HFFc6 (cell line): ENCODE measurements at regions not wholly inside any gene's neighbourhood (a gene's known extent, or its start where the extent isn't known, plus 50 kb on each side); places are given as distances from the start of the nearest gene placed in this dataset.
A peak's percentile ranks its signal among the peaks of the same experiment; 100 is the strongest.

ENCODE experiments used
- DNase-seq: peaks from one replicate; pipeline ENCODE4 v3.0.0-alpha.2; 2018
- H3K27ac Mint-ChIP-seq: 2 replicates; pipeline ENCODE4 v1.8.0; 2020; ENCODE audit warnings: mild to moderate bottlenecking, mixed read lengths
- H3K27me3 Mint-ChIP-seq: 2 replicates; pipeline ENCODE4 v1.8.0; 2021; ENCODE audit warnings: mild to moderate bottlenecking, moderate library complexity, mixed read lengths; ENCODE audit not compliant: insufficient read depth
- H3K36me3 Mint-ChIP-seq: 2 replicates; pipeline ENCODE4 v1.8.0; 2021; ENCODE audit warnings: low read depth, mixed read lengths
- H3K4me1 Mint-ChIP-seq: 2 replicates; pipeline ENCODE4 v1.8.0; 2020; ENCODE audit warnings: low read depth, mixed read lengths
- H3K4me3 Mint-ChIP-seq: 2 replicates; pipeline ENCODE4 v1.8.0; 2020; ENCODE audit warnings: mild to moderate bottlenecking, moderate library complexity, mixed read lengths
- H3K9me3 Mint-ChIP-seq: 2 replicates; pipeline ENCODE4 v1.8.0; 2020; ENCODE audit warnings: mild to moderate bottlenecking, mixed read lengths
- TF ChIP-seq, protein P1 (sequence below): fragments of 200-600 bp; sonication (generic); IDR thresholded peaks from 2 replicates; pipeline ENCODE4 v1.5.0; 2021; ENCODE audit warnings: antibody characterized with exemption, mild to moderate bottlenecking

DNA sequence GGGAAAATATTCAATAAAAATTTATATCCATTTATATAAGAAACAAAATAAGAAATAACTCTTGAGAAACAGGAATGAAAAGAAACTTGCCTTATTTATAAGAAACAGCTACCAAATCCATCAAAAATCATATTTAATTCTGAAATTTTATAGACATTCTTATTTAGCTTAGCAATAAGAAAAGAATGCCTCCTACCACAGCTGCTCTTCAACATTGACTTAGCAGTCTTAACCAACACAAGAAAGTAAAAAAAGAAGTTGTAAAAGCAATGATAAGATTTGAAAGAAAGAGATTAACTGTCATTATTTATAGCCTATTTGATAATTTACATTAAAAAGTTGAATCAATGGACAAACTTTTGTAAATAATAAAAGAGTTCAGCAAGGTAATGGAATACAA, 212.8 kb downstream of the ZNF365 start:
- Mint-ChIP-seq H3K27ac (no peak overlapping the region), H3K4me1 (peaks cover 65% of the 10 kb centered on the region), H3K27me3 (no peaks in the 10 kb centered on the region), H3K36me3 (peaks cover 8% of the 10 kb centered on the region; the same call in 1 of the 2 replicates), H3K4me3 (no peak overlapping the region), H3K9me3 (peaks cover 8% of the 10 kb centered on the region; the same call in 1 of the 2 replicates)
- TF ChIP-seq, protein P1, sequence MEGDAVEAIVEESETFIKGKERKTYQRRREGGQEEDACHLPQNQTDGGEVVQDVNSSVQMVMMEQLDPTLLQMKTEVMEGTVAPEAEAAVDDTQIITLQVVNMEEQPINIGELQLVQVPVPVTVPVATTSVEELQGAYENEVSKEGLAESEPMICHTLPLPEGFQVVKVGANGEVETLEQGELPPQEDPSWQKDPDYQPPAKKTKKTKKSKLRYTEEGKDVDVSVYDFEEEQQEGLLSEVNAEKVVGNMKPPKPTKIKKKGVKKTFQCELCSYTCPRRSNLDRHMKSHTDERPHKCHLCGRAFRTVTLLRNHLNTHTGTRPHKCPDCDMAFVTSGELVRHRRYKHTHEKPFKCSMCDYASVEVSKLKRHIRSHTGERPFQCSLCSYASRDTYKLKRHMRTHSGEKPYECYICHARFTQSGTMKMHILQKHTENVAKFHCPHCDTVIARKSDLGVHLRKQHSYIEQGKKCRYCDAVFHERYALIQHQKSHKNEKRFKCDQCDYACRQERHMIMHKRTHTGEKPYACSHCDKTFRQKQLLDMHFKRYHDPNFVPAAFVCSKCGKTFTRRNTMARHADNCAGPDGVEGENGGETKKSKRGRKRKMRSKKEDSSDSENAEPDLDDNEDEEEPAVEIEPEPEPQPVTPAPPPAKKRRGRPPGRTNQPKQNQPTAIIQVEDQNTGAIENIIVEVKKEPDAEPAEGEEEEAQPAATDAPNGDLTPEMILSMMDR, result no peak
- DNase-seq, result no peak

DNA sequence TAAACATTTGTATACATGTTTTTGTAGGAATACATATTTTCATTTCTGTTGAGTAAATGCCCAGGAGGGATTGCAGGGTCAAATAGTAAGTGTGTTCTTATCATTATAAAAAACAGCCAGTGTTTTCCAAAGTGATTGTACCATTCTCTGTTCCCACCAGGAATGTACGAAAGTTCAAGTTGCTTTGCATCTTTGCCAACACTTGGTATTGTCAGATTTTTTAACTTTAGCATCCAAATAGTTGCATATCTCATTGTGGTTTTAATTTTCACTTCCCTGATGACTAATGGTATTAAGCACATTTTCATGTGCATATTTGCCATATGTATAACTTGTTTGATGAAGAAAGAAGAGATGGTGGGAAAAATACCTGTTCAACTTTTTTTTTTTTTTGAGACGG, 213.9 kb downstream of the ZNF365 start:
- no peak for DNase-seq
- TF ChIP-seq, protein P1, result no peak
- Mint-ChIP-seq H3K27me3 (no peaks in the 10 kb centered on the region), H3K27ac (no peak overlapping the region), H3K36me3 (peaks cover 8% of the 10 kb centered on the region; the same call in 1 of the 2 replicates), H3K4me1 (peaks cover 54% of the 10 kb centered on the region), H3K4me3 (no peak overlapping the region), H3K9me3 (peaks cover 8% of the 10 kb centered on the region; the same call in 1 of the 2 replicates)

GRCh38 chr10:62589689-62590088, 214.8 kb upstream of the ADO start:
- TF ChIP-seq, protein P1, result no peak
- peaks cover 8% of the 10 kb centered on the region; the same call in 1 of the 2 replicates for H3K36me3 Mint-ChIP-seq
- H3K27ac Mint-ChIP-seq, result no peak overlapping the region
- no peak overlapping the region for H3K4me3 Mint-ChIP-seq
- peaks cover 46% of the 10 kb centered on the region for H3K4me1 Mint-ChIP-seq
- no peak for DNase-seq
- no peaks in the 10 kb centered on the region for H3K27me3 Mint-ChIP-seq
- H3K9me3 Mint-ChIP-seq, result peaks cover 8% of the 10 kb centered on the region; the same call in 1 of the 2 replicates

DNA sequence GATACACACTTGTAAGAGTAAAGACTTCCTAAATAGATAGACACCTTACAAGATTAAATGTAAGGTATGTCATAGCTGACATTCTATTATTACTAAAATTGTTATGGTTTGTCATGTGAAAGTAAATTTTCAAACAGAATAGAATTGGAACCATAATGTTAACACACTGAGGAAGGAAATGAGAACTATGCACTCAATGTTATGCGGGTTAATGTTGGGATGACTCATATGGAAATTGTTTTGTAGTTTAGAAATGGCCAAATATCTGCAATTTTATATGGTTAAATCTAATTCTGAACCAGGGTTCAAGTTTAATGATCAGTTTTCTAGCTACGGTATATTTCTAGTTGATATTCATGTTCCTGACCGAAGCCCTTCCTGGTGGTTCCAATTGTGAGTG, 214.2 kb upstream of the ADO start:
- DNase-seq, result no peak
- peaks cover 8% of the 10 kb centered on the region; the same call in 1 of the 2 replicates for H3K36me3 Mint-ChIP-seq
- TF ChIP-seq, protein P1, result no peak

GRCh38 chr10:62594093-62594520, 210.4 kb upstream of the ADO start:
- TF ChIP-seq, protein P1, result peak; percentile 90
- Mint-ChIP-seq H3K4me1 (peaks cover 41% of the 10 kb centered on the region), H3K9me3 (no peaks in the 10 kb centered on the region), H3K27me3 (no peaks in the 10 kb centered on the region; the same call in 1 of the 2 replicates), H3K27ac (no peak overlapping the region), H3K4me3 (no peak overlapping the region), H3K36me3 (no peaks in the 10 kb centered on the region)
- peak; percentile 48 for DNase-seq

More for the DNA sequence above, 214.2 kb upstream of the ADO start:
- Mint-ChIP-seq H3K4me3 (no peak overlapping the region), H3K4me1 (peaks cover 39% of the 10 kb centered on the region), H3K9me3 (peaks cover 8% of the 10 kb centered on the region; the same call in 1 of the 2 replicates), H3K27ac (no peak overlapping the region), H3K27me3 (no peaks in the 10 kb centered on the region; the same call in 1 of the 2 replicates)

GRCh38 chr10:62597226-62597625, 207.3 kb upstream of the ADO start:
- Mint-ChIP-seq H3K27me3 (no peaks in the 10 kb centered on the region; the same call in 1 of the 2 replicates), H3K27ac (no peak overlapping the region), H3K9me3 (no peaks in the 10 kb centered on the region), H3K4me1 (peaks cover 22% of the 10 kb centered on the region), H3K4me3 (no peak overlapping the region), H3K36me3 (no peaks in the 10 kb centered on the region)
- DNase-seq, result peak; percentile 72
- TF ChIP-seq, protein P1, result no peak
